ENCODE measurements at regions not wholly inside any gene's neighbourhood (a gene's known extent, or its start where the extent isn't known, plus 50 kb on each side); places are given as distances from the start of the nearest gene placed in this dataset.
A peak's percentile ranks its signal among the peaks of the same experiment; 100 is the strongest.
"Not testable (repeated sequence)": the region's sequence is repeated elsewhere in the genome, so short reads cannot be mapped to it uniquely, and the experiment has no call there.

DNA sequence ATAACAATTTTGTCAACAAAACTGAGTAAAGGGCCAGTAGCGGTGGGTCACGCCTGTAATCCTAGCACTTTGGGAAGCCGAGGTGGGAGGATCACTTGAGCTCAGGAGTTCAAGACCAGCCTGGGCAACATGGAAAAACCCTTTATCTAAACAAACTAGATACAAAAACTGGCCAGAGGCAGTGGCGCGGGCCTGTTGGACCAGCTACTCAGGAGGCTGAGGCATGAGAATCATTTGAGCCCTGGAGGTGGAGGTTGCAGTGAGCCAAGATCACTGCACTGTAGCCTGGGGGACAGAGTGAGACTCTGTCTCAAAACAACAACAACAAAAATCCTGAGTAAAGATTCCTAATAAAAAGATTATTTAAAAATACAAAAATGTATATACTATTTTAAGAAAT lies 583.1 kb downstream of the KCNJ2 start:
- H3K9me3 ChIP-seq (ENCODE audit: control insufficient read depth in 2 of 2, insufficient read depth in 1 of 2, low read length in 1 of 2), result not testable (repeated sequence)

DNA sequence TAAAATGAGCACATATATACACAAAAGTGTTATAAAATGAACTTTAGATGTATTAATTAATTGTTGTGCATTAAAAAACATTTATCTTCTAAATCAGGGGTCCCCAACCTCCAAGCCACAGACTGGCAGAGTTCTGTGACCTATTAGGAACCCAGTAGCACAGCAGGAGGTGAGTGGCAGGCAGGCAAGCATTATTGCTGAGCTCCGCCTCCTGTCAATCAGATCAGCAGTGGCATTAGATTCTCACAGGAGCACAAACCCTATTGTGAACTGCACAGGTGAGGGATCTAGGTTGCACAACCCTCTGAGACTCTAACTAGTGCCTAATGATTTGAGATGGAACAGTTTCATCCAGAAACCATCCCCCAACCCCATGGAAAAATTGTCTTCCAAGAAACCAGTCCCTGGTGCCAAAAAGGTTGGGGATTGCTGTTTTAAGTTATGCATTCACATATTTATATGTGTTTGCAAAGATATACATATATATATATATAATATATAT lies 583.7 kb downstream of the KCNJ2 start:
- H3K27me3 ChIP-seq (ENCODE audit: control insufficient read depth in 2 of 2, insufficient read depth in 1 of 2, low read length in 1 of 2), result no peaks in the 10 kb centered on the region
- no peak for DNase-seq (ENCODE audit: low read depth in 6 of 9, low spot score in 9 of 9)
- no peak overlapping the region for H3K27ac ChIP-seq (ENCODE audit: low read depth in 1 of 2, low read length in 1 of 2)
- WGBS, result 93% methylated on average over 1 of the region's 1 CpG
- no peaks in the 10 kb centered on the region for H3K36me3 ChIP-seq (ENCODE audit: control insufficient read depth in 2 of 2, insufficient read depth in 2 of 2, low read length in 1 of 2)
- H3K4me1 ChIP-seq (ENCODE audit: control insufficient read depth in 2 of 2, insufficient read depth in 2 of 2, low read length in 2 of 2), result no peaks in the 10 kb centered on the region
- H3K4me3 ChIP-seq (ENCODE audit: low read length in 2 of 2), result no peak overlapping the region
- no peaks in the 10 kb centered on the region for H3K9me3 ChIP-seq (ENCODE audit: control insufficient read depth in 2 of 2, insufficient read depth in 1 of 2, low read length in 1 of 2)

More for the DNA sequence above, 583.1 kb downstream of the KCNJ2 start:
- not testable (repeated sequence) for DNase-seq (ENCODE audit: low read depth in 6 of 9, low spot score in 9 of 9); H3K4me1 ChIP-seq (ENCODE audit: control insufficient read depth in 2 of 2, insufficient read depth in 2 of 2, low read length in 2 of 2); H3K4me3 ChIP-seq (ENCODE audit: low read length in 2 of 2); H3K36me3 ChIP-seq (ENCODE audit: control insufficient read depth in 2 of 2, insufficient read depth in 2 of 2, low read length in 1 of 2); H3K27ac ChIP-seq (ENCODE audit: low read depth in 1 of 2, low read length in 1 of 2); H3K27me3 ChIP-seq (ENCODE audit: control insufficient read depth in 2 of 2, insufficient read depth in 1 of 2, low read length in 1 of 2)
- WGBS, result 94% methylated on average over 5 of the region's 5 CpGs

DNA sequence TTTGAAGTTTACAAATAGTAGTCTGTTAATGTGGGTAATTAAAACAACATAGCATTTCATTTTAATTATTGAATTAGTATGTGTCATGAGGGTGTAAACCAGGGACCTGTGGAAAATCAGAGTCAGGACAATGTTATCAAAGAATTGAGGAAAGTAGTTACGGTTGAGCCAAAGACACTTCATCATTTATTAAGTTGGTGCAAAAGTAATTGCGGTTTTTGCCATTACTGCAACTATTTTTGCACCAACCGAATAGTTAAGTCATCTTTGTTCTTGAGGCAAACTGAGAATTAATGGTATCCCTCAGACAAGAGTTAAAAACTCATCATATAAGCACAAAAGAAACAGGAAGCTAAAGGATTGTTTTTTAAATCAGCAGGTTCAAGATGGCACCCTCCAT lies 593.7 kb downstream of the KCNJ2 start:
- H3K27me3 ChIP-seq (ENCODE audit: control insufficient read depth in 2 of 2, insufficient read depth in 1 of 2, low read length in 1 of 2), result no peaks in the 10 kb centered on the region
- 98% methylated on average over 3 of the region's 3 CpGs for WGBS
- H3K9me3 ChIP-seq (ENCODE audit: control insufficient read depth in 2 of 2, insufficient read depth in 1 of 2, low read length in 1 of 2), result no peaks in the 10 kb centered on the region
- no peaks in the 10 kb centered on the region for H3K36me3 ChIP-seq (ENCODE audit: control insufficient read depth in 2 of 2, insufficient read depth in 2 of 2, low read length in 1 of 2)
- no peak overlapping the region for H3K4me3 ChIP-seq (ENCODE audit: low read length in 2 of 2)
- no peak overlapping the region for H3K27ac ChIP-seq (ENCODE audit: low read depth in 1 of 2, low read length in 1 of 2)
- DNase-seq (ENCODE audit: low read depth in 6 of 9, low spot score in 9 of 9), result no peak
- no peaks in the 10 kb centered on the region for H3K4me1 ChIP-seq (ENCODE audit: control insufficient read depth in 2 of 2, insufficient read depth in 2 of 2, low read length in 2 of 2)

DNA sequence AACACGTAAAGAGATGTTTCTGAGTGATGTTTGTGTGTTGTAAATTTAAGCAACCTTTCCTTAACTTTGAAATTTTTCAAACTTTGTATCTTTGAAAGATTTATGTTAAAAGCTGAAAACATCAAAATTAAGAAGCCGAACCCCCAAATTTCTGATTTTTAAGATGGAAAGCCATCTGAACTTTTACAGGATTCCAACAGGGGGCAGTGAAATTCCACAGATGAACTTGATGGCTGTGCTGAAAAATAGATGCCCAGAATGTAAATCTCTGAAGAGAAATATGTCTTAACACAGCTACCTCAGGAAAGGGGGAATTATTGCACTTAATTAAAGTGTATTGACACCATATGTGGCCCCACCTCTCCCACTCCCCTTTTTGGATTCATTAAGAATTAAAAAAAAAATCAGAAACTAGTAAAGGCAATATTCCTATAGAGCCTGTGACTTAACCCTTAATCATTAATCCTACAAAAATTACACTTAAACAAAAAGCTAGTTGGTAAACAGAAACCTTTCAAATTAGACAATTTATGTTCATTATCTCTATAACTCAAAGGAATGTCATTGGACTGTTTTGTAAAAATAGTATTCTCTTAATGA lies 597.9 kb downstream of the KCNJ2 start:
- H3K4me3 ChIP-seq (ENCODE audit: low read length in 2 of 2), result no peak overlapping the region
- peak in 2 of 9 donors; percentile 0 to 9 for DNase-seq (ENCODE audit: low read depth in 6 of 9, low spot score in 9 of 9)
- 67% methylated on average over 2 of the region's 2 CpGs for WGBS

DNA sequence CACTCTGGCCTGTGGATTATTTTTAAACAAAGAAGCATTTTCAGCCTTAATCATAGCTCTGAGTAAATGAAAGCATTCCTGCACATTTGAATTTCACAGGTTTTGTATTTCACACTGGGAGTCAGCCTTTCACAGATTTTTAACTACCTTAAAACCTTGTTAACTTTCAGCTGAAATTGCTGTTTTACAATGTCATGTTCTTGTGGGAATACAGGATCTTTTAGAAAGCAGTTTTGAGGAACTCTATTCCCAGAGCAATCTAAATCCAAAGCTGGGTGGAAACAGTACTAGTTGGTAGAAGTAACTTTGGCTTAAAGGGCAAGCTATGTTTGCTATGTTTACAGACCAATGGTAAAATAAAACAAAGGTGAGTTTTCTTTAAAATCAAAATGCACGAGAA lies 600.6 kb downstream of the KCNJ2 start:
- WGBS, result 95% methylated on average over 1 of the region's 1 CpG
- Histone ChIP-seq H3K9me3 (ENCODE audit: control insufficient read depth in 2 of 2, insufficient read depth in 1 of 2, low read length in 1 of 2) (no peaks in the 10 kb centered on the region), H3K27me3 (ENCODE audit: control insufficient read depth in 2 of 2, insufficient read depth in 1 of 2, low read length in 1 of 2) (no peaks in the 10 kb centered on the region)

More for the DNA sequence above, 597.9 kb downstream of the KCNJ2 start:
- no peaks in the 10 kb centered on the region for H3K36me3 ChIP-seq (ENCODE audit: control insufficient read depth in 2 of 2, insufficient read depth in 2 of 2, low read length in 1 of 2)
- H3K4me1 ChIP-seq (ENCODE audit: control insufficient read depth in 2 of 2, insufficient read depth in 2 of 2, low read length in 2 of 2), result no peaks in the 10 kb centered on the region
- no peaks in the 10 kb centered on the region for H3K27me3 ChIP-seq (ENCODE audit: control insufficient read depth in 2 of 2, insufficient read depth in 1 of 2, low read length in 1 of 2)
- H3K9me3 ChIP-seq (ENCODE audit: control insufficient read depth in 2 of 2, insufficient read depth in 1 of 2, low read length in 1 of 2), result no peaks in the 10 kb centered on the region
- H3K27ac ChIP-seq (ENCODE audit: low read depth in 1 of 2, low read length in 1 of 2), result no peak overlapping the region

DNA sequence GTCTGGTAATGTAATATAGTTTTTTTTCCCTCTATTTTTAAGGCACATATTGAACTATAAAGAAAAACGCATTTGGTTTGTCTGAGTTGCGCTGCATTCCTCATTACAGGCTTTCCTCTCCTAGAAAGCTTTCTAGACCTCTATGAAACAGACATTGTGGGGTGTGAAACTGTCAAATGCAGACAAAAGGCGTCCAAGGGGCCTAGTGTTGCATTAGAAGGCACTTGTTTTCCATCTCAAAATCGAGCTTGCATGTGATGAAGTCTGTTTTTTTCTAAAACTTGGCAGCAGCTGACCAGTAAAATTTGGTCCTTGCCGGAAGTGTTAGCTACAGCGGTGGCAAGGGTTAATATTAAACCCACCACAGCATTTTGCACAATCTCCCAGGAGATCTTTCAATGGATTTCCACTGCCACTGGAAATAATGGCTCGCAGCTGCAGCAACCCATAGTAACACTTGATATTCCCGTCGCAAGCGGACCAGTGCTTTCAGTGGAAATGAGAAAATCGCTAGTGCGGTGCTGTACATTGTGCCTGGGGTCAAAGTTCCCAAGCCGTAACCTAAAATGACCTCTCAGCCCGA lies 602.6 kb downstream of the KCNJ2 start:
- Histone ChIP-seq H3K27ac (ENCODE audit: low read depth in 1 of 2, low read length in 1 of 2) (no peak overlapping the region), H3K36me3 (ENCODE audit: control insufficient read depth in 2 of 2, insufficient read depth in 2 of 2, low read length in 1 of 2) (no peaks in the 10 kb centered on the region), H3K4me3 (ENCODE audit: low read length in 2 of 2) (no peak overlapping the region), H3K27me3 (ENCODE audit: control insufficient read depth in 2 of 2, insufficient read depth in 1 of 2, low read length in 1 of 2) (no peaks in the 10 kb centered on the region), H3K4me1 (ENCODE audit: control insufficient read depth in 2 of 2, insufficient read depth in 2 of 2, low read length in 2 of 2) (no peaks in the 10 kb centered on the region), H3K9me3 (ENCODE audit: control insufficient read depth in 2 of 2, insufficient read depth in 1 of 2, low read length in 1 of 2) (no peaks in the 10 kb centered on the region)
- DNase-seq (ENCODE audit: low read depth in 6 of 9, low spot score in 9 of 9), result no peak
- WGBS, result 94% methylated on average over 14 of the region's 14 CpGs

More for the DNA sequence above, 600.6 kb downstream of the KCNJ2 start:
- DNase-seq (ENCODE audit: low read depth in 6 of 9, low spot score in 9 of 9), result no peak
- no peak overlapping the region for H3K27ac ChIP-seq (ENCODE audit: low read depth in 1 of 2, low read length in 1 of 2)
- H3K4me1 ChIP-seq (ENCODE audit: control insufficient read depth in 2 of 2, insufficient read depth in 2 of 2, low read length in 2 of 2), result no peaks in the 10 kb centered on the region
- no peak overlapping the region for H3K4me3 ChIP-seq (ENCODE audit: low read length in 2 of 2)
- no peaks in the 10 kb centered on the region for H3K36me3 ChIP-seq (ENCODE audit: control insufficient read depth in 2 of 2, insufficient read depth in 2 of 2, low read length in 1 of 2)

DNA sequence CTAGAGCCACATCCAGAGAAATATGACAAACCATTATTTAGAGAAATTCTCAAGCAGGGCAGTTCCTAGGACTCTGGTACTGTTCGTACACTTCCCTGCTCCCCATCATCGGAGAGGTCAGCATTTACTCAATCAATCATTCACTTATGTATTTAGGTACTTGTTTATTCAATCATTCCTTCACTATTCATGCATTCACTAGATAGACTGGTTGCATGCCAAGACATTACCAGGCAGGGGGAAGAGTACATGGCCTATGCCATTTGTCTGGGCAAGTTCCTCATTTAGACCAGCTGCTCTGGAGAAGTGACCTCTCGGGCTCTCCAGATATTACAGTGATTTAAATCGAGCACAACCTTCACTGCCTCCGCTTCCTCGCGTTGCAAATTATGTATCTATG lies 603.4 kb downstream of the KCNJ2 start:
- H3K4me1 ChIP-seq (ENCODE audit: control insufficient read depth in 2 of 2, insufficient read depth in 2 of 2, low read length in 2 of 2), result no peaks in the 10 kb centered on the region
- no peaks in the 10 kb centered on the region for H3K36me3 ChIP-seq (ENCODE audit: control insufficient read depth in 2 of 2, insufficient read depth in 2 of 2, low read length in 1 of 2)
- no peak for DNase-seq (ENCODE audit: low read depth in 6 of 9, low spot score in 9 of 9)
- H3K9me3 ChIP-seq (ENCODE audit: control insufficient read depth in 2 of 2, insufficient read depth in 1 of 2, low read length in 1 of 2), result no peaks in the 10 kb centered on the region
- WGBS, result 85% methylated on average over 7 of the region's 7 CpGs
- H3K27me3 ChIP-seq (ENCODE audit: control insufficient read depth in 2 of 2, insufficient read depth in 1 of 2, low read length in 1 of 2), result no peaks in the 10 kb centered on the region
- H3K27ac ChIP-seq (ENCODE audit: low read depth in 1 of 2, low read length in 1 of 2), result no peak overlapping the region
- no peak overlapping the region for H3K4me3 ChIP-seq (ENCODE audit: low read length in 2 of 2)

DNA sequence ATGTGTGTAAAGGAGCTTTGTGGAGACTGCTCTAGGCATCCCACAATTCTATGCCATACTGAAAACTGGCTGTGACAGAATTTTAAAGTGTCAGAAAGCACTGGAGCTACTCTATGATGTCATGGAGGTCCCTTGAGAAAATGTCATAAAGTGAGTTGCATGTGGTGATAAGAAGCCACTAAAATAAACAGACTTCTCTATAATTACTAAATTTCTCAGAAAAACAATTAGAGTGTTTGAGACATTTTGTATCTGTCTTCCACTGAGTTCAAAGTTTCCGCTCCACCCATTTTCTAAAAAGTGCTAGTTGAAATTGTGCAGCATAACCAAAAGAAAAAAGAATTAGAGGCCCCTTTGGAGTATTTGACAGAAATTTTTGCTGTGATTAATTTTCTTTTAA lies 603.9 kb downstream of the KCNJ2 start:
- no peak overlapping the region for H3K4me3 ChIP-seq (ENCODE audit: low read length in 2 of 2)
- H3K9me3 ChIP-seq (ENCODE audit: control insufficient read depth in 2 of 2, insufficient read depth in 1 of 2, low read length in 1 of 2), result no peaks in the 10 kb centered on the region
- no peak for DNase-seq (ENCODE audit: low read depth in 6 of 9, low spot score in 9 of 9)
- H3K27me3 ChIP-seq (ENCODE audit: control insufficient read depth in 2 of 2, insufficient read depth in 1 of 2, low read length in 1 of 2), result no peaks in the 10 kb centered on the region
- WGBS, result 93% methylated on average over 1 of the region's 1 CpG
- H3K27ac ChIP-seq (ENCODE audit: low read depth in 1 of 2, low read length in 1 of 2), result no peak overlapping the region
- no peaks in the 10 kb centered on the region for H3K36me3 ChIP-seq (ENCODE audit: control insufficient read depth in 2 of 2, insufficient read depth in 2 of 2, low read length in 1 of 2)
- H3K4me1 ChIP-seq (ENCODE audit: control insufficient read depth in 2 of 2, insufficient read depth in 2 of 2, low read length in 2 of 2), result no peaks in the 10 kb centered on the region

DNA sequence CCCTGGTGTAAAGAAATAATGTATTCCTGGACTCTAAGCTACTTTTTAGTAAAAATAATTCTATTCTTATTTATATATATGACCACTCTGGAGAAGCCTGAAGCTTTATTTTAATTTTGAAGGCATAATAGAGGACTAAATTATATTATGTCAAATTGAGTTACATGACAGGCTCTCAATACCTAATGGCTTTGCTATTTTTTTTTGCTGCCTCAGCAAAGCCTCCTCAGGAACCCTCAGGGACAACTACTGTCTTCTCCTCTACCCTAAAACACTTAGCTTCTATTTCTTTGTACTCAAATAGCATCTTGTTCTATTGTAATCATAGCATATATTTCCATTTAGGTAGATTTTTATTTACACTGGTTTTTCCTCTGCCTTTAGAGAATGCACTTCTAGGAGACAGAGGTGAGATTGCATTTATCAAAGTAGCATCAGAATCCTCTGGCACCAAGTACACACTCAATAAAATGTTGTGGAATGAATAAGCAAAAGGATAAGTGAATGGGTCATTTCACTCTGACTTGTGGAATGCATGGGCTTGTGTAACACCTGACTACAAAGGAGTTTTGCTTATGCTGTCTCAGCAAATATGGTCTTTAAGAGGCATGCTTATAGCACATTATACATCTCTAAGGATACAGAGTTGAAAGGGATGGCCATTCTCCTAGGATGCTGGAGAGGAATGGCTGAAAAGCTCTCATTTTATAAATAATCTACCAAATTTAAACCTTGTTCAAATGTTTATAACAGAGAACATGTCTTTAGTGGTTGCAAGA lies 605.2 kb downstream of the KCNJ2 start:
- Histone ChIP-seq H3K36me3 (ENCODE audit: control insufficient read depth in 2 of 2, insufficient read depth in 2 of 2, low read length in 1 of 2) (no peaks in the 10 kb centered on the region), H3K4me1 (ENCODE audit: control insufficient read depth in 2 of 2, insufficient read depth in 2 of 2, low read length in 2 of 2) (no peaks in the 10 kb centered on the region), H3K27ac (ENCODE audit: low read depth in 1 of 2, low read length in 1 of 2) (no peak overlapping the region), H3K9me3 (ENCODE audit: control insufficient read depth in 2 of 2, insufficient read depth in 1 of 2, low read length in 1 of 2) (no peaks in the 10 kb centered on the region), H3K4me3 (ENCODE audit: low read length in 2 of 2) (no peak overlapping the region), H3K27me3 (ENCODE audit: control insufficient read depth in 2 of 2, insufficient read depth in 1 of 2, low read length in 1 of 2) (no peaks in the 10 kb centered on the region)
- DNase-seq (ENCODE audit: low read depth in 6 of 9, low spot score in 9 of 9), result no peak
